Common myeloid progenitor, CD34-positive (primary cell): ENCODE measurements at regions not wholly inside any gene's neighbourhood (a gene's known extent, or its start where the extent isn't known, plus 50 kb on each side); places are given as distances from the start of the nearest gene placed in this dataset.

ENCODE experiments used
- CTCF ChIA-PET: fragments of 350-600 bp; sonication (Branson Sonifier 250); formaldehyde crosslinking; loops from one replicate; lab custom pipeline; 2021; ENCODE audit warnings: antibody characterized with exemption; lab: Charles Lee
- POLR2A ChIA-PET: fragments of 350-600 bp; sonication (Branson Sonifier 250); formaldehyde crosslinking; loops from one replicate; lab custom pipeline; 2021; ENCODE audit warnings: antibody characterized with exemption; lab: Charles Lee
- DNase-seq, 3 donors: peaks; one replicate each; pipeline versions ENCODE4 v3.0.0 to v3.0.0-alpha.2; 2013
- H3K27ac ChIP-seq, 2 experiments: 1 replicate in 1 of 2; 2 replicates in 1 of 2; pipeline ENCODE4 v1.7.0; 2013; ENCODE audit warnings: inconsistent platforms in 2 of 2, low read length in 2 of 2, mild to moderate bottlenecking in 2 of 2, low read depth in 1 of 2, moderate library complexity in 1 of 2; ENCODE audit not compliant: severe bottlenecking in 2 of 2, insufficient read depth in 1 of 2, poor library complexity in 1 of 2
- H3K27me3 ChIP-seq, 5 experiments: replicated peaks in 2 of 5; 1 replicate in 3 of 5; 2 replicates in 2 of 5; pipeline versions ENCODE4 v1.6.1 to v1.7.0; 2013; ENCODE audit warnings: low read length in 4 of 5, mild to moderate bottlenecking in 2 of 5, moderate library complexity in 2 of 5, inconsistent platforms in 1 of 5; ENCODE audit not compliant: insufficient read depth in 5 of 5, control insufficient read depth in 4 of 5
- H3K36me3 ChIP-seq, 4 experiments: 1 replicate in 2 of 4; 2 replicates in 2 of 4; pipeline versions ENCODE4 v1.6.1 to v1.7.0; 2013; ENCODE audit warnings: low read length in 3 of 4, control low read depth in 1 of 4, mild to moderate bottlenecking in 1 of 4; ENCODE audit not compliant: control insufficient read depth in 4 of 4, insufficient read depth in 4 of 4
- H3K4me1 ChIP-seq, 4 experiments: 1 replicate in 3 of 4; 2 replicates in 1 of 4; pipeline versions ENCODE4 v1.6.1 to v1.7.1; 2013; ENCODE audit warnings: low read length in 3 of 4, mild to moderate bottlenecking in 3 of 4, control low read depth in 1 of 4, inconsistent platforms in 1 of 4, moderate library complexity in 1 of 4; ENCODE audit not compliant: control insufficient read depth in 4 of 4, insufficient read depth in 4 of 4; ENCODE audit errors: control extremely low read depth in 1 of 4
- H3K4me3 ChIP-seq, 7 experiments: 1 replicate in 4 of 7; 2 replicates in 3 of 7; pipeline versions ENCODE4 v1.5.1 to v1.7.0; 2013; ENCODE audit warnings: mild to moderate bottlenecking in 7 of 7, low read length in 6 of 7, moderate library complexity in 6 of 7, inconsistent platforms in 2 of 7, low read depth in 2 of 7, control low read depth in 1 of 7; ENCODE audit not compliant: insufficient read depth in 4 of 7, control insufficient read depth in 1 of 7; ENCODE audit errors: extremely low read depth in 1 of 7
- H3K9me3 ChIP-seq, 5 experiments: 1 replicate in 4 of 5; 2 replicates in 1 of 5; pipeline versions ENCODE4 v1.6.1 to v1.7.1; 2013; ENCODE audit warnings: low read length in 4 of 5, mild to moderate bottlenecking in 2 of 5, inconsistent platforms in 1 of 5, low read depth in 1 of 5, moderate library complexity in 1 of 5; ENCODE audit not compliant: control insufficient read depth in 4 of 5, insufficient read depth in 2 of 5; ENCODE audit errors: control extremely low read depth in 1 of 5
- WGBS: methylation state at CpG from one replicate; pipeline ENCODE4 v1.1.5; 2013; ENCODE audit not compliant: insufficient coverage; 5-methylcytosine and 5-hydroxymethylcytosine counted together

- POLR2A ChIA-PET: no interaction called here
- Histone ChIP-seq H3K27me3 (no peaks in the 10 kb centered on the region), H3K4me3 (no peak overlapping the region), H3K9me3 (no peaks in the 10 kb centered on the region), H3K4me1 (no peaks in the 10 kb centered on the region), H3K27ac (no peak overlapping the region), H3K36me3 (no peaks in the 10 kb centered on the region)
- 100% methylated on average over 2 of the region's 3 CpGs for WGBS
- DNase-seq: no peak
- CTCF ChIA-PET: interaction anchor here (1.1 kb wide), 1 partner anchor 18 kb away, joined by 3 read pairs; no protein-coding TSS in a partner anchor
Measured at GRCh38 chr1:65486613-65487012, 66.1 kb downstream of the LEPR start.

- Histone ChIP-seq H3K4me3 (no peak overlapping the region), H3K9me3 (no peaks in the 10 kb centered on the region), H3K4me1 (peaks cover 0 to 2% (median 0%) of the 10 kb centered on the region in 4 experiments), H3K27ac (no peak overlapping the region), H3K27me3 (no peaks in the 10 kb centered on the region), H3K36me3 (peaks cover 0 to 3% (median 0%) of the 10 kb centered on the region in 4 experiments)
- no peak for DNase-seq
- CTCF ChIA-PET: no interaction called here
- POLR2A ChIA-PET: no interaction called here
Measured at GRCh38 chr1:65489481-65489880, 69.0 kb downstream of the LEPR start.

- Histone ChIP-seq H3K36me3 (peaks cover 0 to 3% (median 0%) of the 10 kb centered on the region in 4 experiments), H3K4me1 (peaks cover 0 to 2% (median 0%) of the 10 kb centered on the region in 4 experiments), H3K27ac (no peak overlapping the region), H3K27me3 (no peaks in the 10 kb centered on the region), H3K9me3 (no peaks in the 10 kb centered on the region), H3K4me3 (no peak overlapping the region)
- CTCF ChIA-PET: no interaction called here
- DNase-seq: no peak
- POLR2A ChIA-PET: no interaction called here
- 100% methylated on average over 4 of the region's 6 CpGs for WGBS
Measured at GRCh38 chr1:65490231-65491009, 70.0 kb downstream of the LEPR start.

GRCh38 chr1:65491472-65491871 lies 71.0 kb downstream of the LEPR start:
- ChIA-PET CTCF (interaction anchor here (1.2 kb wide), 1 partner anchor 17 kb away, joined by 3 read pairs; no protein-coding TSS in a partner anchor), POLR2A (no interaction called here)
- WGBS: no CpG with 5 or more reads among the region's 3 CpGs
- H3K36me3 ChIP-seq: peaks cover 0 to 3% (median 0%) of the 10 kb centered on the region in 4 experiments
- no peak overlapping the region for H3K27ac ChIP-seq
- no peaks in the 10 kb centered on the region for H3K27me3 ChIP-seq
- no peak for DNase-seq
- H3K4me3 ChIP-seq: no peak overlapping the region
- H3K9me3 ChIP-seq: no peaks in the 10 kb centered on the region
- H3K4me1 ChIP-seq: peaks cover 0 to 2% (median 0%) of the 10 kb centered on the region in 4 experiments

GRCh38 chr1:65493802-65494201 lies 73.3 kb downstream of the LEPR start:
- ChIA-PET POLR2A (no interaction called here), CTCF (no interaction called here)
- Histone ChIP-seq H3K27ac (no peak overlapping the region), H3K36me3 (peaks cover 0 to 3% (median 0%) of the 10 kb centered on the region in 4 experiments), H3K9me3 (no peaks in the 10 kb centered on the region), H3K4me1 (peaks cover 0 to 2% (median 0%) of the 10 kb centered on the region in 4 experiments), H3K4me3 (no peak overlapping the region), H3K27me3 (no peaks in the 10 kb centered on the region)
- DNase-seq: no peak
- no CpG with 5 or more reads among the region's 2 CpGs for WGBS

- DNase-seq: no peak
- no CpG with 5 or more reads among the region's 1 CpG for WGBS
- Histone ChIP-seq H3K36me3 (peaks cover 0 to 3% (median 0%) of the 10 kb centered on the region in 4 experiments), H3K4me1 (peaks cover 0 to 2% (median 0%) of the 10 kb centered on the region in 4 experiments), H3K9me3 (no peaks in the 10 kb centered on the region), H3K4me3 (no peak overlapping the region), H3K27me3 (no peaks in the 10 kb centered on the region), H3K27ac (no peak overlapping the region)
- CTCF ChIA-PET: no interaction called here
- POLR2A ChIA-PET: no interaction called here
Measured at GRCh38 chr1:65494671-65495070, 74.2 kb downstream of the LEPR start.

GRCh38 chr1:65495137-65495536 lies 74.7 kb downstream of the LEPR start:
- Histone ChIP-seq H3K27ac (no peak overlapping the region), H3K27me3 (no peaks in the 10 kb centered on the region), H3K36me3 (peaks cover 0 to 3% (median 0%) of the 10 kb centered on the region in 4 experiments), H3K4me3 (no peak overlapping the region), H3K4me1 (peaks cover 0 to 2% (median 0%) of the 10 kb centered on the region in 4 experiments), H3K9me3 (no peaks in the 10 kb centered on the region)
- POLR2A ChIA-PET: no interaction called here
- CTCF ChIA-PET: no interaction called here
- no peak for DNase-seq
- WGBS: 100% methylated on average over 1 of the region's 1 CpG
